Neutrophil (primary cell): ENCODE measurements at regions not wholly inside any gene's neighbourhood (a gene's known extent, or its start where the extent isn't known, plus 50 kb on each side); places are given as distances from the start of the nearest gene placed in this dataset.

ENCODE experiments used
- H3K27ac ChIP-seq: fragments of 200-600 bp; sonication (generic); 2 replicates; pipeline ENCODE4 v1.5.1; 2016; ENCODE audit warnings: mild to moderate bottlenecking, moderate library complexity
- H3K27me3 ChIP-seq: fragments of 200-600 bp; sonication (generic); 2 replicates; pipeline ENCODE4 v1.6.0; 2016; ENCODE audit warnings: mild to moderate bottlenecking
- H3K36me3 ChIP-seq: fragments of 200-600 bp; sonication (generic); 2 replicates; pipeline ENCODE4 v1.5.1; 2017
- H3K4me1 ChIP-seq, 2 experiments: fragments of 200-600 bp in 1 of 2; sonication (generic) in 1 of 2; 1 replicate in 1 of 2; 2 replicates in 1 of 2; pipeline versions ENCODE4 v1.5.1 to v1.6.1; 2013 to 2016; ENCODE audit warnings: low read depth in 1 of 2, low read length in 1 of 2, mild to moderate bottlenecking in 1 of 2, moderate library complexity in 1 of 2; ENCODE audit not compliant: control insufficient read depth in 1 of 2, insufficient read depth in 1 of 2
- H3K4me3 ChIP-seq, 2 experiments: fragments of 200-600 bp in 1 of 2; sonication (generic) in 1 of 2; 1 replicate in 1 of 2; 2 replicates in 1 of 2; pipeline ENCODE4 v1.5.1; 2013 to 2016; ENCODE audit warnings: low read depth in 1 of 2, low read length in 1 of 2, mild to moderate bottlenecking in 1 of 2, moderate library complexity in 1 of 2
- H3K9me3 ChIP-seq: fragments of 200-600 bp; sonication (generic); 2 replicates; pipeline ENCODE4 v1.5.1; 2016
- TF ChIP-seq, protein P1 (sequence below): fragments of 200-600 bp; sonication (generic); IDR thresholded peaks from 2 replicates; pipeline ENCODE4 v1.5.1; 2016; ENCODE audit warnings: antibody characterized with exemption

DNA sequence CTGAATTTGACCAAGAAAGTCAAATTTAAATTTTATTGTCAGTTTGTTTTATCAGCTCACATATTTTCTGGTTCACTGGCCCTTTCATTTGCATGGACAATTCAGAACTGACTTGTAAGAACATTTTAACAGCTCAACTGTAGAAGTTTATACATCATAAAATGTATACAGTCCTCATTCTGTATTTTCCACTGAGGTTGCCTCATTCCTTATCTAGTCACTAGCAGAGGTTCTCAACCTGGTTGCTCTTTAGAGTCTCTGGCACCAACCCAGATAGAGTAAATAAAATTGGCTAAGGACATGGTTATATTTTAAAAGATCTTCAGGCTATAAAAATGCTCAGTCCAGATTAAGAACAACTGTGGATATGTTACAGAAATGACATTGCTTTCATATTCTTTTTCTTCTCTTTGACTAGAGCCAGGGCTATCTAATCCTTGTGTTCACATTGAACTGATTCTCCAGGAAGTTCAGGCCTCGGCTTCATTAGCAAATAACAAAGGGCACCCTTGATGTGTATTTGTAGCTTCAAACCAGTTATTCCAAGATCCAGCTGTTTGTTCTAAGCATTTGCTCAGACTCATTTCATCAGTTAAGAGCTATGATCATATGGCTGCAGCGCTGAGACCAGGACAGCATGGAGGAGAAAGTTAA lies 782.5 kb downstream of the ETS1 start:
- no peaks in the 10 kb centered on the region for H3K4me1 ChIP-seq
- H3K27me3 ChIP-seq = no peaks in the 10 kb centered on the region
- no peak overlapping the region for H3K4me3 ChIP-seq
- H3K27ac ChIP-seq = no peak overlapping the region
- no peaks in the 10 kb centered on the region for H3K36me3 ChIP-seq
- TF ChIP-seq, protein P1, sequence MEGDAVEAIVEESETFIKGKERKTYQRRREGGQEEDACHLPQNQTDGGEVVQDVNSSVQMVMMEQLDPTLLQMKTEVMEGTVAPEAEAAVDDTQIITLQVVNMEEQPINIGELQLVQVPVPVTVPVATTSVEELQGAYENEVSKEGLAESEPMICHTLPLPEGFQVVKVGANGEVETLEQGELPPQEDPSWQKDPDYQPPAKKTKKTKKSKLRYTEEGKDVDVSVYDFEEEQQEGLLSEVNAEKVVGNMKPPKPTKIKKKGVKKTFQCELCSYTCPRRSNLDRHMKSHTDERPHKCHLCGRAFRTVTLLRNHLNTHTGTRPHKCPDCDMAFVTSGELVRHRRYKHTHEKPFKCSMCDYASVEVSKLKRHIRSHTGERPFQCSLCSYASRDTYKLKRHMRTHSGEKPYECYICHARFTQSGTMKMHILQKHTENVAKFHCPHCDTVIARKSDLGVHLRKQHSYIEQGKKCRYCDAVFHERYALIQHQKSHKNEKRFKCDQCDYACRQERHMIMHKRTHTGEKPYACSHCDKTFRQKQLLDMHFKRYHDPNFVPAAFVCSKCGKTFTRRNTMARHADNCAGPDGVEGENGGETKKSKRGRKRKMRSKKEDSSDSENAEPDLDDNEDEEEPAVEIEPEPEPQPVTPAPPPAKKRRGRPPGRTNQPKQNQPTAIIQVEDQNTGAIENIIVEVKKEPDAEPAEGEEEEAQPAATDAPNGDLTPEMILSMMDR = no peak
- H3K9me3 ChIP-seq = no peaks in the 10 kb centered on the region

DNA sequence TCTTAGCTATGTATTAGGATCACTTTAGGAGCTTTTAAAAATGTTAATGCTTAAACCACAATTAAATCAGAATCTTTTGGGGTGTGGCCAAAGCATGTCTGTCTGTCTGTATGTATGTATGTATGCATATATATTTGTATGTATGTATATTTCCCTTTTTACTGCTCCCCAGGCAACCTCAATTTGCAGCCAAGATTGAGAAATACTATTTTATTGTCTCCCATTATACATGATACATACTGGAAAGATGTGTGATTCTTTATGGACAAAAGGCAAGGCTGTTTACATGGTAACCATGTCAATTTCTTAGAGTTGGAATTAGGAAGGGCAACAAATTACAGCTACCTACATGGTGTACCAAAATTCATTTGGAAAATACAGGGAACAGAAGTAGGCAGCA lies 783.6 kb downstream of the ETS1 start:
- TF ChIP-seq, protein P1 = no peak
- no peaks in the 10 kb centered on the region for H3K36me3 ChIP-seq

DNA sequence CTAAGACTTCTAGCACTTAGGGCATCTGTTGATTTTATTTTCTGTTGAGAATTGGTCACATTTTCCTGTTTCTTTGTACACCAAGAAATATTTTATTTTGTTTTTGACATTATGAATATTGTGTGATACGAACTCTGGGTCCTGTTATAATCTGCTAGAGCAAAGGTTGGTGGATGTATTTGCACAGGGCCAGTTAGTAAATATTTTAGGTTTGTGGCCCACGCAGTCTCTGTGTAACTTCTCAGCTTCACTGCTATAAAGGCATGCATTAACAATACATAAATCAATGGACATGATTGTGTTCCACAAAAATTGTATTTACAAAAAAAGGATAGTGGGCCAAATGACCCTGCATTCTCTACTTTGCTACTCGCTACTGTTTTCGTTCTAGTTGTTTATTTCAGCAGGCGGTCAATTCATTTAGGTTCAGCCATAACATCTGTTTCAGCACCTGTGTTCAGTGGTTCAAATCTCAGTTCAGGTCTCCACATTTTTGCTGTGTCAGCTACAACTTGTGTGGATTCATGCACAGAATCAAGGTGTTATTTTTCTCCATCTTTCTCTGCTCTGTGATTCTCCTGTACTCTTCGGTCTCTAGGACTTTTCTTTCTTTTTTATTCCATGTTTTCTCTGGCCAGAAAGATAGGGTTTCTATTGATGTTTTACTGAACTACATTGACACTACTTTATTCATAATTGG lies 786.2 kb downstream of the ETS1 start:
- Histone ChIP-seq H3K27ac (no peak overlapping the region), H3K27me3 (no peaks in the 10 kb centered on the region), H3K4me1 (no peaks in the 10 kb centered on the region), H3K4me3 (no peak overlapping the region), H3K9me3 (no peaks in the 10 kb centered on the region), H3K36me3 (no peaks in the 10 kb centered on the region)
- TF ChIP-seq, protein P1 = no peak

More for the DNA sequence above, 783.6 kb downstream of the ETS1 start:
- H3K27me3 ChIP-seq = no peaks in the 10 kb centered on the region
- H3K27ac ChIP-seq = no peak overlapping the region
- H3K4me1 ChIP-seq = no peaks in the 10 kb centered on the region
- H3K4me3 ChIP-seq = no peak overlapping the region
- no peaks in the 10 kb centered on the region for H3K9me3 ChIP-seq

DNA sequence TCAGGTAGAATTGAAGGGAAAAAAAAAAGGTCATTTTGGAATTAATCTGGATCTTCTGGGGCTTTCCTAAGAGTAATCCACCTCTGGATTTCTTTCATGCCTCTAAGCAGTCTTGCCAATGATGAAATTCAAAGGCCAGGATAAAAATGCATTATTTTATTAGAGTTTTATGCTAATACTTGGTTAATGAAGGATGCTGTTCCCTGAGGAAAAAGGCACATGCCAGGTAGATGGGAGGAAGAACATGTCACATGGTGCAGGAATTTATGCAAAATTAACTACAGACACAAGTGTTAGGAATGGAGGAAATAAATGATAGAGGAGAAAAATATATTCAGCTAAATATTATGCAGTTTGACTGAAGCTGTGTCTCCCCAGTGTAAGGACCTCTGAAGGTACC lies 792.0 kb downstream of the ETS1 start:
- no peaks in the 10 kb centered on the region for H3K9me3 ChIP-seq
- no peak overlapping the region for H3K4me3 ChIP-seq
- TF ChIP-seq, protein P1 = no peak
- H3K27ac ChIP-seq = no peak overlapping the region
- H3K4me1 ChIP-seq = no peaks in the 10 kb centered on the region
- no peaks in the 10 kb centered on the region for H3K27me3 ChIP-seq
- no peaks in the 10 kb centered on the region for H3K36me3 ChIP-seq

DNA sequence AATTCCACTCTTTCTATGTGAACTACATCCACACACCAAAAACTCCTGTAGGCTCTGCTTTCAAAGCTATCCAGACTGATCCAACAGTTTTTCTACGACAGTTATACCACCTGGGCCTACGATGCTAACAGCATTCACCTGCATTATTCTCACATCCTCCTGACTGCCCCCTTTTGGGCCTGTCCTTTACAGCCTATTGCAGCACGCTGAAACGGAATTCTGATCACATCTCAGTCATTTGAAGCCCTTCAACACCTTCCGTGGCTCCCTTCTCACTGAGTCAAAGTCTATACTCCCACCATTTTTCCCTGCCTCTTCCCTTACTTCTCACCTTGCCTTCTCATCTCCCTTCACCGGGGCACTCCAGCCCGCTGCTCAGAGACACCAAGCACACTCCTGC lies 791.3 kb upstream of the KIRREL3 start:
- H3K27me3 ChIP-seq = no peaks in the 10 kb centered on the region
- H3K36me3 ChIP-seq = no peaks in the 10 kb centered on the region
- H3K9me3 ChIP-seq = no peaks in the 10 kb centered on the region
- H3K4me1 ChIP-seq = no peaks in the 10 kb centered on the region
- H3K27ac ChIP-seq = no peak overlapping the region
- H3K4me3 ChIP-seq = no peak overlapping the region
- TF ChIP-seq, protein P1 = no peak
